IPS DF 19.7 (cell line): ENCODE measurements at regions not wholly inside any gene's neighbourhood (a gene's known extent, or its start where the extent isn't known, plus 50 kb on each side); places are given as distances from the start of the nearest gene placed in this dataset.
"Not testable (repeated sequence)": the region's sequence is repeated elsewhere in the genome, so short reads cannot be mapped to it uniquely, and the experiment has no call there.

Experiments used
- DNase-seq: peaks from one replicate; pipeline ENCODE4 v3.0.0-alpha.2; 2013; ENCODE audit warnings: low read depth, low spot score

GRCh38 chr1:190975827-190976226, 498.2 kb upstream of the BRINP3 start:
- DNase-seq = no peak

GRCh38 chr1:191002768-191003167, 525.1 kb upstream of the BRINP3 start:
- DNase-seq = no peak

GRCh38 chr1:191016765-191017164, 539.1 kb upstream of the BRINP3 start:
- DNase-seq = no peak

GRCh38 chr1:191022856-191023255, 545.2 kb upstream of the BRINP3 start:
- no peak for DNase-seq

GRCh38 chr1:191025896-191026642, 548.4 kb upstream of the BRINP3 start:
- no peak for DNase-seq

- no peak for DNase-seq
Observed at GRCh38 chr1:191026828-191027227, 549.2 kb upstream of the BRINP3 start.

GRCh38 chr1:191034132-191034531, 556.5 kb upstream of the BRINP3 start:
- DNase-seq = no peak

- no peak for DNase-seq
Observed at GRCh38 chr1:191043066-191043465, 565.4 kb upstream of the BRINP3 start.

- DNase-seq = no peak
Observed at GRCh38 chr1:191049781-191050180, 572.1 kb upstream of the BRINP3 start.

GRCh38 chr1:191052888-191053287, 575.2 kb upstream of the BRINP3 start:
- DNase-seq = no peak

- DNase-seq = no peak
Observed at GRCh38 chr1:191065346-191065745, 587.7 kb upstream of the BRINP3 start.

- no peak for DNase-seq
Observed at GRCh38 chr1:191065771-191066170, 588.1 kb upstream of the BRINP3 start.

GRCh38 chr1:191074881-191075280, 597.2 kb upstream of the BRINP3 start:
- no peak for DNase-seq

- not testable (repeated sequence) for DNase-seq
Observed at GRCh38 chr1:191083090-191083489, 605.4 kb upstream of the BRINP3 start.

GRCh38 chr1:191085121-191085520, 607.5 kb upstream of the BRINP3 start:
- no peak for DNase-seq

- no peak for DNase-seq
Observed at GRCh38 chr1:191086910-191087309, 609.2 kb upstream of the BRINP3 start.

- no peak for DNase-seq
Observed at GRCh38 chr1:191096405-191096804, 618.7 kb upstream of the BRINP3 start.

- no peak for DNase-seq
Observed at GRCh38 chr1:191099696-191100095, 622.0 kb upstream of the BRINP3 start.

- no peak for DNase-seq
Observed at GRCh38 chr1:191101960-191102359, 624.3 kb upstream of the BRINP3 start.

- no peak for DNase-seq
Observed at GRCh38 chr1:191125950-191126349, 648.3 kb upstream of the BRINP3 start.

- DNase-seq = no peak
Observed at GRCh38 chr1:191134796-191135195, 657.1 kb upstream of the BRINP3 start.

GRCh38 chr1:191140038-191140437, 662.4 kb upstream of the BRINP3 start:
- no peak for DNase-seq

GRCh38 chr1:191142748-191143147, 665.1 kb upstream of the BRINP3 start:
- DNase-seq = no peak

- no peak for DNase-seq
Observed at GRCh38 chr1:191145834-191146233, 668.2 kb upstream of the BRINP3 start.
